Fibroblast of pulmonary artery (primary cell): ENCODE measurements at regions not wholly inside any gene's neighbourhood (a gene's known extent, or its start where the extent isn't known, plus 50 kb on each side); places are given as distances from the start of the nearest gene placed in this dataset.

Source experiments
- DNase-seq: peaks from one replicate; pipeline ENCODE4 v3.0.0-alpha.2; 2010; ENCODE audit warnings: low read depth
- H3K4me3 ChIP-seq: replicated peaks from 2 replicates; pipeline ENCODE4 v1.5.1; 2011; ENCODE audit warnings: low read depth, mild to moderate bottlenecking, control low read depth, low read length, moderate library complexity
- CTCF ChIP-seq: IDR thresholded peaks from 2 replicates; pipeline ENCODE4 v1.5.1; 2011; ENCODE audit warnings: mild to moderate bottlenecking, control low read depth, low read length, inconsistent platforms; ENCODE audit errors: missing control alignments

GRCh38 chr1:102099916-102100315 lies 103.2 kb upstream of the OLFM3 start:
- no peak overlapping the region for H3K4me3 ChIP-seq
- no peak for DNase-seq
- TF ChIP-seq CTCF, result no peak

DNA sequence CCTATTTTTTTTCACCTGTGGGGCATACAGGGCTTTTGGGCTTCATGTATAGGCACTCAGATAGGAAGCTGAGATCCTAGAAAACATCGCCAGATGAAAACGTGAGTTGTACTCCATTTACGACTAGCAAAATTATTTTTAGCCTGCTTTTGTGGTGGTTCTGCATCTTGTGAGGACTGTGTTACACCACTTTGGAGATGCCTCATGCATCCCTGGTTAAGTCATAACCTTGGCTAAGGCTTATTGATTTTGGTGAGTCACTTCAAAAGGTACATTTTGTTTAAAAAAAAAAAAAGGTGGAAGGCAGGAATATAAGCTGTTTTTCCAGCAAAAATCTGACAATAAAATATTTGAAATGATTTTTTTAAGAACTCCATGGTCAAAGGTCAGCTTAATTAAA lies 101.8 kb upstream of the OLFM3 start:
- TF ChIP-seq CTCF, result no peak
- no peak for DNase-seq

DNA sequence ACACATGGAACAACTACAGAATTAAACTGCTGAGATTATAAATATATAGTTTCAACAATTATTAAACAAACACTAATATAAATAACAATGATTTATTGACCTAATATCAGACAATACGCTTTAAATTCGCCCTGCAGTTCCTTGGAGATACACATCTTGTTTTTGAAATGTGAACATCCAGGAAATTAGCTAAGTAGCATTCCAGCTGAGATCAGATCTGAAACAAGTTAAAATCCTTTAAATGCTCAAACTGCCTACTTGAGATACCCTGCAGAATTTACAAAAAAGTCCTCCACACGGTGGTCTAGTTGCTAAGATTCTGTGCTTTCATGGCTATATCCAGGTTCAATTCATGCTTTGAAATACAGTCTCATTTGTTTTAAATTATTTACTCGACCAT lies 101.4 kb upstream of the OLFM3 start:
- TF ChIP-seq CTCF, result no peak
- DNase-seq, result no peak
- no peak overlapping the region for H3K4me3 ChIP-seq

More for the DNA sequence above, 101.8 kb upstream of the OLFM3 start:
- no peak overlapping the region for H3K4me3 ChIP-seq

DNA sequence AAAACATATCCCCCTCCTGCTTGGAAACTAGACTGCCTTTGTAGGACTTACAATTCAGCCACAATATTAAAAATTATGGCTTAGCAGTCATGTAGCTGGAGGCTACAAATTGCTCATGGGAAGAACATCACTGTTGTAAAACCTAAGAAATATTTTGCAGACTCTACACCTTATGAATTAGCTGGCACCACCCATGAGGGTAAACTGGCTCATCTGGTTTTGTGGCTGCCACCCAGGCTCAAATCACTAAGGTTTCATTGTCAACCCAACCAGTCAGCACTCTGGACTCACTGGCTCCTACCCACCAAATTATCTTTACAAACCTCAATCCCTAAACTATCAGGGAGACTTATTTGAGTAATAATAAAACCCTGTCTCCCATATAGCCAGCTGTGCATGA lies 100.7 kb upstream of the OLFM3 start:
- no peak overlapping the region for H3K4me3 ChIP-seq
- DNase-seq, result no peak
- no peak for TF ChIP-seq CTCF

- H3K4me3 ChIP-seq, result no peak overlapping the region
- no peak for TF ChIP-seq CTCF
- DNase-seq, result no peak
Observed at GRCh38 chr1:102096162-102096561, 99.4 kb upstream of the OLFM3 start.

- no peak overlapping the region for H3K4me3 ChIP-seq
- no peak for TF ChIP-seq CTCF
- DNase-seq, result no peak
Observed at GRCh38 chr1:102089791-102090190, 93.1 kb upstream of the OLFM3 start.

- no peak for DNase-seq
- no peak overlapping the region for H3K4me3 ChIP-seq
- TF ChIP-seq CTCF, result no peak
Observed at GRCh38 chr1:102085896-102086295, 89.2 kb upstream of the OLFM3 start.
